VCaP (cell line): ENCODE measurements at regions not wholly inside any gene's neighbourhood (a gene's known extent, or its start where the extent isn't known, plus 50 kb on each side); places are given as distances from the start of the nearest gene placed in this dataset.

Source experiments
- H3K27ac ChIP-seq: fragments of 450-650 bp; 2 replicates; pipeline ENCODE4 v1.5.1; 2017
- TF ChIP-seq, protein P1 (sequence below): fragments of 450-650 bp; conservative IDR thresholded peaks from 2 replicates; pipeline ENCODE4 v1.5.1; 2017; ENCODE audit warnings: mild to moderate bottlenecking, moderate library complexity

DNA sequence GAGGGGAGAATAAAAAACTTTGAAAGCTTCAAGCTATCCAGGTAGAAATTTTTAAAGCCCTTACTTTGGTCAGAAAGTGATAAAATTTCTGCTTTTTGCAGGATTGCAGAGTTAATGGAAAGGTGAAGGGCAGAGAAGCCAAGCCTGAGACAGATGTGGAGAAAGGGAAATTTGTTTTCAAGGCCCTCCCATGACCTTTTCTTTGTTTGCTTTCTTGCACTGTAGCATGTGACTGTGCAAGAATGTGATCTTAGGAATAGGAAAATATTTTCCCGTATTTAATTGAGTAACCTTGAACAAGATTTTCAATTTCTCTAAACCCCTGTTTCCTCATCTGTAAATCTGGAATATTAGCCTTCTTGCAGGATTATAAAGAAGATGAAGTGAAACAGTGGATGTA is 307.2 kb downstream of the PPARGC1A start:
- TF ChIP-seq, protein P1, sequence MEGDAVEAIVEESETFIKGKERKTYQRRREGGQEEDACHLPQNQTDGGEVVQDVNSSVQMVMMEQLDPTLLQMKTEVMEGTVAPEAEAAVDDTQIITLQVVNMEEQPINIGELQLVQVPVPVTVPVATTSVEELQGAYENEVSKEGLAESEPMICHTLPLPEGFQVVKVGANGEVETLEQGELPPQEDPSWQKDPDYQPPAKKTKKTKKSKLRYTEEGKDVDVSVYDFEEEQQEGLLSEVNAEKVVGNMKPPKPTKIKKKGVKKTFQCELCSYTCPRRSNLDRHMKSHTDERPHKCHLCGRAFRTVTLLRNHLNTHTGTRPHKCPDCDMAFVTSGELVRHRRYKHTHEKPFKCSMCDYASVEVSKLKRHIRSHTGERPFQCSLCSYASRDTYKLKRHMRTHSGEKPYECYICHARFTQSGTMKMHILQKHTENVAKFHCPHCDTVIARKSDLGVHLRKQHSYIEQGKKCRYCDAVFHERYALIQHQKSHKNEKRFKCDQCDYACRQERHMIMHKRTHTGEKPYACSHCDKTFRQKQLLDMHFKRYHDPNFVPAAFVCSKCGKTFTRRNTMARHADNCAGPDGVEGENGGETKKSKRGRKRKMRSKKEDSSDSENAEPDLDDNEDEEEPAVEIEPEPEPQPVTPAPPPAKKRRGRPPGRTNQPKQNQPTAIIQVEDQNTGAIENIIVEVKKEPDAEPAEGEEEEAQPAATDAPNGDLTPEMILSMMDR: no peak
- H3K27ac ChIP-seq: no peak overlapping the region

DNA sequence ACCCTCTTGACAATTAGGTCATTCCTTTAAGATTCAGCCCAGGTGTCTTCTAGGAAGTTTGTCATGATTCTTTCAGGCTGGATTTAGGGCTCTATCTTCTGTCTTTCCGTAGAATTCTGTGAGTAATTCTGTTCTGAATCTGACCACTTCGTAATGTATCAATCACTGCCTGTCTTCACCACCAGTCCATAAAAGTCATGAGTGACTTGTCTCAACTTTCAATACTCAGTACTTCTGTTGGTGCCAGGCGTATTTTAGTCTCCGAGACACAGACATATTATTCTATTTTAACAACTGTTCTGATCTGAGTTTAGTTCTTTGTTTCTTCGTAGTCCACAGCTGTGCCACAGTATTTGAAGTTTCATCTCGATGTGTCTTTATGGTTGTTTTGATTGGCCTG is 310.7 kb downstream of the PPARGC1A start:
- no peak overlapping the region for H3K27ac ChIP-seq
- TF ChIP-seq, protein P1: no peak

DNA sequence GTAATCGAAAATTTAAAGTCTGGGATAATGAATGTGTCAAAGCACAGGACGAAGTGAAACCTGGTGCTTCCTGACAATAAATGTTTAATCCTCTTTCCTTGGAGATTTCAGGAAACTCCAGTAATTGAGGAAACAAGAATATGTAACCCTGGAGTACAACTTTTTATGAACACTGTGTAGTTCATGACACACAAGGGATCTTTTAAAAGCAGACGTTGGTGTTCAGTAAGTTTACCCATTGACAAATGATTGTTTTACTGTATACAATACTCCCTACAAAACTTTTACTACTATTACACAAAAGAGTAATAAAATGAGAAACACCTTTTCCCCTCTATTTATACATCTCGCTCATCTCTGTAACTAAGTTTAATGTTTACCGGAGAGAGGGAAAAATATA is 312.4 kb downstream of the PPARGC1A start:
- no peak overlapping the region for H3K27ac ChIP-seq

DNA sequence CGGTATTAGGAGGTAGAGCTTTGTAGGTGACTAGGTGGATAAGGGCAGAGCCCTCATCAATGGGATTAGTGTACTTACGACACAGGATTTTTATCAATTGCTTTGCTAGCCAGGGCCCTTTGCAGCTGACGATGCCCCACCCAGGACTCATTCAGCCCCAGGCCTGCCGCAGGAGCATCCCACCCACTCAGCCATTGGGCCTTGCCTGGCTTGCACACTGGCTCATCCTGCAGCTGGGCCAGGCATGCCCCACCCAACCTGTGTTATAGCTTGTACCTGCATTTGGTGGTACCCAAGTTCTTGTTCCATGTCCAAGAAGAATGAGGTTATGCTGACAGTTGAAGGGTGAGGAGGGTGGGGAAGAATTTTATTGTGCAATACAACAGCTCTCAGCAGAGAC is 317.5 kb downstream of the PPARGC1A start:
- TF ChIP-seq, protein P1: no peak
- H3K27ac ChIP-seq: no peak overlapping the region

More for the DNA sequence above, 312.4 kb downstream of the PPARGC1A start:
- TF ChIP-seq, protein P1: no peak

DNA sequence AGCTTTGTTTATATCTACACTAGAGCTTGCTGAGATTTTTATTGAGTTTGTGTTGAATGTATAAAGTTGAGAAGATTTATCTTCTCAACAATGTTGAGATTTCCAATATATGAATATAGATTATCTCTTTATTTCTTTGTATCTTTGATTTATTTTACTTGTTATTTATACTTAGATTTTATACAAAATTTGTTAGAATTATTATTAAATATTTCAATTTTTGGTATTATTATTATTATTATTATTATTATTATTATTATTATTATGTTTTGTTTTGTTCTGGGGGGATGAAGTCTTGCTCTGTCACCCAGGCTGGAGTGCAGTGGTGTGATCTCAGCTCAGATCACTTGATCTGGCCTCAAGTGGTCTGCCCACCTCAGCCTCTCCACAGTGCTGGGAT is 322.5 kb downstream of the PPARGC1A start:
- TF ChIP-seq, protein P1: no peak
- no peak overlapping the region for H3K27ac ChIP-seq

DNA sequence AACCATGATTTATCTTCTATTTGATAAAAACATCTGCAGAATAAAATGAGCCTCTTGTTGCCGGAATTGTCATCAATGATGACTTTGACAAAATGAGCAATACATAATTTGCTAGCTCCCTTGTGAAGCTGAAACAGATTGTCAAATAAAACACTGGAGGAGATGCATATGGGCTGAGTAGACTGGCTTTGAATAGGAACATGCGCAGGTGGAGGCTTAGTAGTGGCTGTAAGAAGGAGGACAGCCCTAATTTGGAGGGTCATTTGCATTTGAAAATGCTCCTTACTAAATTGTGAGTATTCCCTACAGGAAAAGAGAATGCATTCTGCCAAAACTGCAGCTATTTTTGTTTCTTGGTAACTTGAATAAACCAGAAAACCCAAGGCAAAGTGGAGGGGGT is 329.1 kb downstream of the PPARGC1A start:
- no peak overlapping the region for H3K27ac ChIP-seq
- TF ChIP-seq, protein P1: no peak

DNA sequence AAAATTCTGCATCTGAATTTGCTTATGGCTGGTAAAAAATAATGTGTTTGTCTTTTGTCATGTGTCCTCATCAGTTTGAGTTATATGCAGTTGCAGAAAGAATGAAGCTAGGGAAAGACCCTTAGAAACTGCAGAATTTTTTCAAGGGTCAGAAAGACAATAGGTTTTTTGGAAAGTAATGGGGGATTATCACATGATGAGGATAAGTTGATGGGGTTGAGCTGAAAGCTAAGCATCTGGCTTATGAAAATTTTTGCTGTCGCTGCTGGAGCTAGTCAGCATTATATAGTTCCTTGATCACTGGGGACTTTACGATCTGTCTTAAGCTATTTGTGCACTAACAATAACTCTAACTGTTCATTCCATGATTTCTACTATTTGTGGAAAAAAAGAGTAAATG is 331.7 kb downstream of the PPARGC1A start:
- no peak overlapping the region for H3K27ac ChIP-seq
- TF ChIP-seq, protein P1: no peak

DNA sequence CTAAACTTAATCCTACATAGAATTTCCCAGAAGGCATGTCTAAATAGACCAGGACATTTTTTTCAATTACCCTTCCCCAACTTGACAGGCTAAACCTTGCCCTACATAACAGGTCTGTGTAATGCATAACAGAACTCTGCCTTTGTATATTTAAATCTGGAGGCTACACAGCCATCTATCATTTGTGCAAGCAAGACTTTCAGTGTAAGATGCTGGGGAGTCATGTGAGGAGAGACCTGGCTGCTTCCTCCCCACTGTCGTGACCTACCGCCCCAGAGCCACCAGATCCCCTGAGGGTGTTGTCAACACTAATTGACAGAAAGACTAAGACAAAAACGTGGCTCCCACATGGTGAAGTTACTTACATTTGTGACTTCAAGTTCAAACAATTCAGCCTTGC is 342.2 kb downstream of the PPARGC1A start:
- TF ChIP-seq, protein P1: no peak
- H3K27ac ChIP-seq: no peak overlapping the region
